H9 (cell line): ENCODE measurements at regions not wholly inside any gene's neighbourhood (a gene's known extent, or its start where the extent isn't known, plus 50 kb on each side); places are given as distances from the start of the nearest gene placed in this dataset.

ENCODE experiments used
- DNase-seq: peaks from one replicate; pipeline ENCODE4 v3.0.0-alpha.2; 2017
- H2AFZ ChIP-seq: one replicate; pipeline ENCODE4 v1.6.1; 2013; ENCODE audit warnings: mild to moderate bottlenecking, low read length, control low read depth, moderate library complexity
- H2AK5ac ChIP-seq: 2 replicates; pipeline ENCODE4 v1.6.1; 2013; ENCODE audit warnings: low read length, control low read depth, mixed read lengths; ENCODE audit not compliant: insufficient read length
- H2BK120ac ChIP-seq: one replicate; pipeline ENCODE4 v1.6.1; 2013; ENCODE audit warnings: low read depth, mild to moderate bottlenecking, low read length, control low read depth, inconsistent platforms; ENCODE audit not compliant: poor library complexity, severe bottlenecking
- H2BK12ac ChIP-seq: 2 replicates; pipeline ENCODE4 v1.6.1; 2013; ENCODE audit warnings: low read length, control low read depth, mixed read lengths, low read depth; ENCODE audit not compliant: insufficient read length
- H2BK15ac ChIP-seq: 2 replicates; pipeline ENCODE4 v1.6.1; 2013; ENCODE audit warnings: low read depth, low read length, control low read depth
- H2BK20ac ChIP-seq: one replicate; pipeline ENCODE4 v1.6.1; 2013; ENCODE audit warnings: low read depth, mild to moderate bottlenecking, low read length, control low read depth, inconsistent platforms; ENCODE audit not compliant: poor library complexity, severe bottlenecking
- H2BK5ac ChIP-seq: 2 replicates; pipeline ENCODE4 v1.6.1; 2013; ENCODE audit warnings: low read length, control low read depth, mixed read lengths; ENCODE audit not compliant: insufficient read length
- H3K14ac ChIP-seq: 2 replicates; pipeline ENCODE4 v1.6.1; 2013; ENCODE audit warnings: low read length, control low read depth; ENCODE audit not compliant: insufficient read depth
- H3K18ac ChIP-seq: 2 replicates; pipeline ENCODE4 v1.6.1; 2013; ENCODE audit warnings: low read depth, mild to moderate bottlenecking, mixed read lengths, low read length, control low read depth; ENCODE audit not compliant: insufficient read length
- H3K23ac ChIP-seq: 2 replicates; pipeline ENCODE4 v1.6.1; 2013; ENCODE audit warnings: low read length, control low read depth, mixed read lengths, low read depth; ENCODE audit not compliant: insufficient read length
- H3K23me2 ChIP-seq: 2 replicates; pipeline ENCODE4 v1.6.1; 2013; ENCODE audit warnings: low read depth, mild to moderate bottlenecking, mixed read lengths, low read length, control low read depth; ENCODE audit not compliant: insufficient read length, poor library complexity, severe bottlenecking
- H3K27ac ChIP-seq: 2 replicates; pipeline ENCODE4 v1.5.1; 2013; ENCODE audit warnings: low read length, control low read depth, mixed read lengths, low read depth; ENCODE audit not compliant: insufficient read length
- H3K27me3 ChIP-seq: 2 replicates; pipeline ENCODE4 v1.6.1; 2013; ENCODE audit warnings: low read length, control low read depth, inconsistent platforms; ENCODE audit not compliant: insufficient read depth
- H3K4ac ChIP-seq: 2 replicates; pipeline ENCODE4 v1.6.1; 2013; ENCODE audit warnings: low read depth, mild to moderate bottlenecking, control low read depth, inconsistent platforms, low read length, moderate library complexity
- H3K4me1 ChIP-seq: 2 replicates; pipeline ENCODE4 v1.6.1; 2013; ENCODE audit warnings: low read length, control low read depth, inconsistent platforms; ENCODE audit not compliant: insufficient read depth
- H3K4me2 ChIP-seq: 2 replicates; pipeline ENCODE4 v1.6.1; 2013; ENCODE audit warnings: low read length, control low read depth, mixed read lengths; ENCODE audit not compliant: insufficient read length, insufficient read depth
- H3K56ac ChIP-seq: 2 replicates; pipeline ENCODE4 v1.6.1; 2013; ENCODE audit warnings: low read depth, mild to moderate bottlenecking, mixed read lengths, low read length, control low read depth; ENCODE audit not compliant: insufficient read length
- H3K79me1 ChIP-seq: 2 replicates; pipeline ENCODE4 v1.6.1; 2013; ENCODE audit warnings: low read depth, mild to moderate bottlenecking, moderate library complexity, low read length, control low read depth, inconsistent platforms; ENCODE audit not compliant: insufficient read depth, poor library complexity, severe bottlenecking
- H3K79me2 ChIP-seq: 2 replicates; pipeline ENCODE4 v1.6.1; 2013; ENCODE audit warnings: low read length, control low read depth, inconsistent platforms; ENCODE audit not compliant: insufficient read depth
- H3K9ac ChIP-seq: 2 replicates; pipeline ENCODE4 v1.6.1; 2013; ENCODE audit warnings: low read length, control low read depth, mixed read lengths; ENCODE audit not compliant: insufficient read length; ENCODE audit errors: extremely low read depth
- H3K9me3 ChIP-seq: one replicate; pipeline ENCODE4 v1.6.1; 2013; ENCODE audit warnings: low read depth, low read length, inconsistent platforms; ENCODE audit not compliant: control insufficient read depth
- H3T11ph ChIP-seq: one replicate; pipeline ENCODE4 v1.6.1; 2013; ENCODE audit warnings: mild to moderate bottlenecking, low read length, control low read depth, inconsistent platforms
- H4K20me1 ChIP-seq: one replicate; pipeline ENCODE4 v1.6.1; 2013; ENCODE audit not compliant: control insufficient read depth, insufficient read length, insufficient read depth
- H4K5ac ChIP-seq: 2 replicates; pipeline ENCODE4 v1.6.1; 2013; ENCODE audit warnings: low read depth, mild to moderate bottlenecking, mixed read lengths, low read length, control low read depth; ENCODE audit not compliant: insufficient read length
- H4K8ac ChIP-seq: replicated peaks from 2 replicates; pipeline ENCODE4 v1.6.1; 2013; ENCODE audit warnings: low read length, control low read depth, mixed read lengths, low read depth; ENCODE audit not compliant: insufficient read length
- H4K91ac ChIP-seq: 2 replicates; pipeline ENCODE4 v1.6.1; 2013; ENCODE audit warnings: low read depth, mild to moderate bottlenecking, moderate library complexity, mixed read lengths, low read length, control low read depth; ENCODE audit not compliant: insufficient read length
- H3K27ac Mint-ChIP-seq, 3 experiments: 2 replicates in 2 of 3; 3 replicates in 1 of 3; pipeline ENCODE4 v1.8.0; 2020 to 2021; ENCODE audit warnings: mixed read lengths in 3 of 3, mild to moderate bottlenecking in 1 of 3, moderate library complexity in 1 of 3
- H3K27me3 Mint-ChIP-seq: 2 replicates; pipeline ENCODE4 v1.8.0; 2021; ENCODE audit warnings: low read depth, mild to moderate bottlenecking, moderate library complexity, mixed read lengths
- H3K36me3 Mint-ChIP-seq, 3 experiments: 2 replicates in 2 of 3; 3 replicates in 1 of 3; pipeline ENCODE4 v1.8.0; 2020 to 2021; ENCODE audit warnings: low read depth in 3 of 3, mixed read lengths in 3 of 3; ENCODE audit not compliant: insufficient read depth in 1 of 3
- H3K4me1 Mint-ChIP-seq, 2 experiments: 2 replicates each; pipeline ENCODE4 v1.8.0; 2020; ENCODE audit warnings: mixed read lengths in 2 of 2
- H3K4me3 Mint-ChIP-seq, 2 experiments: 2 replicates in 1 of 2; 3 replicates in 1 of 2; pipeline ENCODE4 v1.8.0; 2020 to 2021; ENCODE audit warnings: mild to moderate bottlenecking in 2 of 2, mixed read lengths in 2 of 2, moderate library complexity in 1 of 2
- H3K9me3 Mint-ChIP-seq, 2 experiments: 2 replicates in 1 of 2; 3 replicates in 1 of 2; pipeline ENCODE4 v1.8.0; 2020; ENCODE audit warnings: mild to moderate bottlenecking in 2 of 2, mixed read lengths in 2 of 2, moderate library complexity in 1 of 2
- WGBS: extraction: QIAGEN DNeasy Blood & Tissue Kit; methylation state at CpG from one replicate; pipeline ENCODE4 v1.1.7; 2013; ENCODE audit warnings: missing lambda C conversion rate, low lambda C conversion rate, mixed read lengths; ENCODE audit not compliant: insufficient read length; ENCODE audit errors: extremely low coverage; 5-methylcytosine and 5-hydroxymethylcytosine counted together
- TF ChIP-seq, protein P1 (sequence below): fragments of 200-600 bp; sonication (generic); conservative IDR thresholded peaks from 3 replicates; pipeline ENCODE4 v1.8.0; 2021; ENCODE audit warnings: antibody characterized with exemption, mild to moderate bottlenecking

DNA sequence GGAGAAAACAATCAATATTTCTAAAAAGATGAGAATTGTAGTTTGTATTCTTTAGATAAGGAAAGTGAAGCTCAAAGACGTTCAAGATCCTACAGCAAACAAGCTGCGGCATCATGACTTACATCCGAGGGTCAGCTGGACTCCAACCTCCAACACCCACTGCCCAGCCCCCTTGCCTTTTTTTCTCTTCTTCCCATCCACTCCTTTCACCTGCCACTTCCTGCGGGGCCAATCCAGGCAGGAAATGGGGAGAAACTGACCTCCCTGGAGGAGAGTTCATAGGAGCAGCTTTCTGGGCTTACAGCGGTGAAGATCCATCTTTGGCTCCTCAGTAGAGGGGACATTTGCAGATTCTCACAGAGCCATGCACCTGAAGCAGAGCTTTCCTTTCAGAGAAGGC is 361.5 kb downstream of the PTPRU start:
- Histone ChIP-seq H3K56ac (no peak overlapping the region), H2AFZ (no peak overlapping the region), H3K14ac (no peak overlapping the region), H3K79me2 (no peaks in the 10 kb centered on the region), H3K4me1 (no peaks in the 10 kb centered on the region), H4K91ac (no peak overlapping the region), H3K9me3 (no peaks in the 10 kb centered on the region), H3K27me3 (no peaks in the 10 kb centered on the region), H4K8ac (no peak overlapping the region), H3K23ac (no peak overlapping the region), H3K4ac (no peak overlapping the region), H3K79me1 (no peaks in the 10 kb centered on the region), H2BK12ac (no peak overlapping the region), H2BK5ac (no peak overlapping the region), H3K4me2 (no peak overlapping the region), H3K23me2 (no peaks in the 10 kb centered on the region), H2AK5ac (no peak overlapping the region), H2BK15ac (no peak overlapping the region), H3K27ac (no peak overlapping the region), H2BK120ac (no peak overlapping the region), H4K5ac (no peak overlapping the region), H3K18ac (no peak overlapping the region), H4K20me1 (no peaks in the 10 kb centered on the region), H3T11ph (no peak overlapping the region), H3K9ac (no peak overlapping the region), H2BK20ac (no peak overlapping the region)
- H3K27ac Mint-ChIP-seq, result peak overlapping the region in 2 of 3 experiments; percentile 29 to 34; a peak in 1 of 7 replicates
- H3K4me3 Mint-ChIP-seq, result no peak overlapping the region
- H3K4me1 Mint-ChIP-seq, result peaks cover 1 to 8% of the 10 kb centered on the region in 2 experiments
- TF ChIP-seq, protein P1, sequence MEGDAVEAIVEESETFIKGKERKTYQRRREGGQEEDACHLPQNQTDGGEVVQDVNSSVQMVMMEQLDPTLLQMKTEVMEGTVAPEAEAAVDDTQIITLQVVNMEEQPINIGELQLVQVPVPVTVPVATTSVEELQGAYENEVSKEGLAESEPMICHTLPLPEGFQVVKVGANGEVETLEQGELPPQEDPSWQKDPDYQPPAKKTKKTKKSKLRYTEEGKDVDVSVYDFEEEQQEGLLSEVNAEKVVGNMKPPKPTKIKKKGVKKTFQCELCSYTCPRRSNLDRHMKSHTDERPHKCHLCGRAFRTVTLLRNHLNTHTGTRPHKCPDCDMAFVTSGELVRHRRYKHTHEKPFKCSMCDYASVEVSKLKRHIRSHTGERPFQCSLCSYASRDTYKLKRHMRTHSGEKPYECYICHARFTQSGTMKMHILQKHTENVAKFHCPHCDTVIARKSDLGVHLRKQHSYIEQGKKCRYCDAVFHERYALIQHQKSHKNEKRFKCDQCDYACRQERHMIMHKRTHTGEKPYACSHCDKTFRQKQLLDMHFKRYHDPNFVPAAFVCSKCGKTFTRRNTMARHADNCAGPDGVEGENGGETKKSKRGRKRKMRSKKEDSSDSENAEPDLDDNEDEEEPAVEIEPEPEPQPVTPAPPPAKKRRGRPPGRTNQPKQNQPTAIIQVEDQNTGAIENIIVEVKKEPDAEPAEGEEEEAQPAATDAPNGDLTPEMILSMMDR, result no peak
- no CpG with 5 or more reads among the region's 5 CpGs for WGBS
- no peak for DNase-seq
- peaks cover 0 to 4% (median 0%) of the 10 kb centered on the region in 3 experiments; a peak in 1 of 7 replicates for H3K36me3 Mint-ChIP-seq
- H3K27me3 Mint-ChIP-seq, result peaks cover 4% of the 10 kb centered on the region
- H3K9me3 Mint-ChIP-seq, result peaks cover 0 to 2% of the 10 kb centered on the region in 2 experiments; a peak in 2 of 5 replicates
